ENCODE measurements at regions not wholly inside any gene's neighbourhood (a gene's known extent, or its start where the extent isn't known, plus 50 kb on each side); places are given as distances from the start of the nearest gene placed in this dataset.

DNA sequence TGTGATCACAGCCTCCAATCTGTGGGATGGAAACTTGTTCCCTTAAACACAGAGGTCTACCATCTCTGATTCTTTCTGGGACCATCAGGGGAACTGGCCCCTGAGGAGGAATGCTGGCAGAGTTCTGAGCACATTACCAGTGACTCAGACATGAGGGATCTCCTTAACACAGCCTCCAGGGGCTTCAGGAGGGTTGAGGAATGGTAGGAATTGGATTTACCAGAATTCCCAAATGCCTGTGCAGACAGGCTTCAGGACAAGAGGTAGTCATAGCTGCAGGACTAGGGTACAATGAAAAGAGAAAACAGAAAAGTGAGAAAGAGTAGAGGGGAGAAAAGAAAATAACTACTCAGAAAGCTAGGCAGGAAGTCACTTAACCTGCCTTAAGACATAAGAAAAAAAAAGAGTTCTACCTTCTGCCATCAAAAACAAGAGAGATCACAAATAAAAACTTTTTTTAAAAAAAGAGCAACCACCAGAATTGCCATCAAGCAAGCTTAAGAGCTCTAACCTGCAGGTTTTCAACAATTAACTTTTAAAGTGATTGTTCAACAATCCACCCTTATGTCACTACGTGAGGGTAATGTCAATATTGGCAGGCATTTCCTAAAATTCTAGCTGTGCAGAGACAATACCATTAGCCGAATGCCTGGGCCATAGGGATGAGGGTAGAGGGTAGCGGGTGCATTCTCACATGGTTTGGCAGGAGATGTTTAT is 524.4 kb downstream of the BCL11A start:
- TF ChIP-seq, protein P1, sequence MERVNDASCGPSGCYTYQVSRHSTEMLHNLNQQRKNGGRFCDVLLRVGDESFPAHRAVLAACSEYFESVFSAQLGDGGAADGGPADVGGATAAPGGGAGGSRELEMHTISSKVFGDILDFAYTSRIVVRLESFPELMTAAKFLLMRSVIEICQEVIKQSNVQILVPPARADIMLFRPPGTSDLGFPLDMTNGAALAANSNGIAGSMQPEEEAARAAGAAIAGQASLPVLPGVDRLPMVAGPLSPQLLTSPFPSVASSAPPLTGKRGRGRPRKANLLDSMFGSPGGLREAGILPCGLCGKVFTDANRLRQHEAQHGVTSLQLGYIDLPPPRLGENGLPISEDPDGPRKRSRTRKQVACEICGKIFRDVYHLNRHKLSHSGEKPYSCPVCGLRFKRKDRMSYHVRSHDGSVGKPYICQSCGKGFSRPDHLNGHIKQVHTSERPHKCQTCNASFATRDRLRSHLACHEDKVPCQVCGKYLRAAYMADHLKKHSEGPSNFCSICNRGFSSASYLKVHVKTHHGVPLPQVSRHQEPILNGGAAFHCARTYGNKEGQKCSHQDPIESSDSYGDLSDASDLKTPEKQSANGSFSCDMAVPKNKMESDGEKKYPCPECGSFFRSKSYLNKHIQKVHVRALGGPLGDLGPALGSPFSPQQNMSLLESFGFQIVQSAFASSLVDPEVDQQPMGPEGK (CRISPR knock-in tag; IDR thresholded peaks at IDR 0.05; ENCODE audit: borderline replicate concordance) = no peak
- no peak for TF ChIP-seq ARNTL (CRISPR knock-in tag; IDR thresholded peaks at IDR 0.05; ENCODE audit: borderline replicate concordance, low read depth)
- no peak for TF ChIP-seq CSDC2 (CRISPR knock-in tag; IDR thresholded peaks at IDR 0.05)
- TF ChIP-seq BACH2 (CRISPR knock-in tag; IDR thresholded peaks at IDR 0.05; ENCODE audit: borderline replicate concordance) = no peak
- no peak for TF ChIP-seq ESRRG (CRISPR knock-in tag; IDR thresholded peaks at IDR 0.05)
- TF ChIP-seq ZFP30 (CRISPR knock-in tag; IDR thresholded peaks at IDR 0.05) = no peak
- TF ChIP-seq GLIS3 (CRISPR knock-in tag; IDR thresholded peaks at IDR 0.05) = no peak
- TF ChIP-seq CREB5 (CRISPR knock-in tag; IDR thresholded peaks at IDR 0.05; ENCODE audit: low read depth) = no peak
